ENCODE measurements at regions not wholly inside any gene's neighbourhood (a gene's known extent, or its start where the extent isn't known, plus 50 kb on each side); places are given as distances from the start of the nearest gene placed in this dataset.

- no peak for DNase-seq
Observed at GRCh38 chr19:30154410-30154809, 212.4 kb downstream of the URI1 start.

DNA sequence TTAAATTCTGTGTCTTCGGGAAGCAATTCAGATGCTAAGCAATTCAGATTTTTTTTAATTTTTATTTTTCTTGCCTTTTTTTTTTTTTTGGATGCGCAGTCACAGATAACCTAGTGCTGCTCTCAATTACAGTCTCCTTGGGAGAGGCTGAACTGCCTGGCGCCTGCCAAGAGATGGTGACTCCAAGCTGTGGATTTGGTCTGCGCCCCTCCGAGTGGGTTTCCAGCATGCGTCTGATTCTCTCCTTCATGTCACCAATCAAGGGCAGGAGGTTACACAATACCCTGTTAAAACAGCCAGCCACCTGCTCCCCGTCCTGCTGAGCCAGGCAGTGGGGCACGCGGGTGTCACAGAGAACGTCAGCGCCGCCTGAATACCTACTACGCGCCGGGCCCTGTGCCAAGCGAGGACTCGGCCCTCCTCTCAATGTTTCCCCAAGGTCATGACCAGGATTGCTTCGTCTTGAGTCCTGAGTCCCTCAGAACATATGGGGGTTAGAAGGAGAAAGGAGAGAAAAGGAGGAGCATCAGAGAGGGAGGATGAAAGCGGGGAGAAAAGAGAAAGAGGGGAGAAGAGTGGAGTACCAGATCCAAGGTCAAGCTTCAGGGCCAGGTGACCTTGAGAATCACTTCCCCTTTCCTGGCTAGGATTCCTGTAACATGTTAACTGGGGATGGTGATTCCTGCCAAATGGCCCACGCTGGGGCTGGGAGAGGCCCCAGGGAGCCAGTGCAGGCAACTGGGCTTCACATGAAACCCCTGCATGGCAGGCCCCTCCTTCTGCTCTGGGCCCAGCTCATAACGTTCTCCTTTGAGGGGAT is 213.6 kb downstream of the URI1 start:
- no peak for DNase-seq

DNA sequence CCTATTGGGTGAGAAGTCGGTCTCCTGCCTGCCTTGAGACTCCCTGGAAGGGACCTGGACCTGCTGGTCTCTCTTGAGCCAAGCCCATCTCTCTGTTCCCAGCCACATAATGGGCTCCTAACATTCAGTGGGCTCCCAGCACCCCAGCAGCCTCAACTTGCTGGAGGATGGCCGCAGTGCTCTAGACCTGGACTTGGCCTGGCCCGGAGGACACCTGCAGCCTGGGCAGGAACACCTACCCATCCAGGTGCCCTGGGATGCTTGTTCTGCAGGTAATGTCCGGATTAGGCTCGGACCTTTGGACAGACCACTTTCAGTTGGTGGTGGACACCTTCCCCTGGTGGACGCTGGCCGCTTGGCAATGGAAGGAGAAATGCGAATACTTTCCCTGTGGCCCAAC is 214.6 kb downstream of the URI1 start:
- no peak for DNase-seq

DNA sequence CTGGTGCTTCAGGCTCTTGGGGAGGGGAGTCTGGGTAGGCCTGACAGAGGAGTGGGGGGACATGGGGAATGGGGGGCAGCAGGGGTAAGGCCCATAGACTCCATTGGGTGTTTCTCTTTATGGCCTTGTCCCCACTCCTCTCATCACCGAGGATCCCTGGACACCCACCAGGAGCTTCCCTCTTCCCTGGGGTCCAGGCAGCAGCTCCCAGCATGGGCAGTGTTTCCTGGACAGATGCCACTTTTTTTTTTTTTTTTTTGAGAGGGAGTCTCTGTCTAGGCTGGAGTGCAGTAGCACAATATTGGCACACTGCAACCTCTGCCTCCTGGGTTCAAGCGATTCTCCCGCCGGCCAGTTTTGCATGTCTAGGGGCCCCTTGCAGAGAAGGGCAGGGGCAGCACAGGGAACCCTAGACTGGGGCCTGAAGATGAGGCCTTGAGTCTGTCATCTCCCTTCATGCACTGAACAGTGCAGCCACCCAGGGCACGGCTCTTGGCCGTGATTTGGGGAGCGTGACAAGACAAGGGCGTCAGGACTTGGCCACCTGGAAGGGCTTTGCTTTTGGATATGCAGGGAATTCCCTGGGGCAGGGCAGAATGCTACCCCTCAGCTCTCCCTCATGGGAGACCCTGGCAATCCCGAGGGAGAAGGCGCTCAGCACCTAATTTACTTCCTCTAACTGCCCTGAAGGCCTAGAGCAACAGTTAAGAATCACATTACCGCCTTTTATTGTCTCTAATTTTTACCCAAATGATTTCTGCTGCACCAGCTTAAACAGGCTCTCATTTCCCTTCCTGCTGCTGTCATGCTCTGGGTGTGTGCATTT is 213.9 kb upstream of the ZNF536 start:
- no peak for DNase-seq

DNA sequence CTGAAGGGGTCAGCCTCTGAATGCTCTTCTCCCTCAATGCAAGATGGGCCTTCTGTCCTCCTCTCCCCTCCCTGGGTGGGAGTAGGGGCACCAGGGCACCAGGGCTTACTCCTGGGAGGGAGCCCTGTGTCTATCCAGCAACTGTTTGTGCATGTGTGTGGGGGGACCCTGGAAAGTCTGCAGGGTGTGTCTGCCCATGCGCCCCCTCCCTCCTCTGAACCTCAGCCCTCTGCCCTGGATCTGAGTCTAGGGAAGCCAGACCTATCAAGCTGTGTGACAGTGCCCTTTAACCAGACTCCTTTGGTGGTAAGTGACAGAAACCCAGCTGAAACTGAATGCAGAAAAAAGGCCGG is 213.3 kb upstream of the ZNF536 start:
- no peak for DNase-seq

- DNase-seq = no peak
Observed at GRCh38 chr19:30159636-30160035, 212.5 kb upstream of the ZNF536 start.

- DNase-seq = no peak
Observed at GRCh38 chr19:30160426-30160825, 211.8 kb upstream of the ZNF536 start.

DNA sequence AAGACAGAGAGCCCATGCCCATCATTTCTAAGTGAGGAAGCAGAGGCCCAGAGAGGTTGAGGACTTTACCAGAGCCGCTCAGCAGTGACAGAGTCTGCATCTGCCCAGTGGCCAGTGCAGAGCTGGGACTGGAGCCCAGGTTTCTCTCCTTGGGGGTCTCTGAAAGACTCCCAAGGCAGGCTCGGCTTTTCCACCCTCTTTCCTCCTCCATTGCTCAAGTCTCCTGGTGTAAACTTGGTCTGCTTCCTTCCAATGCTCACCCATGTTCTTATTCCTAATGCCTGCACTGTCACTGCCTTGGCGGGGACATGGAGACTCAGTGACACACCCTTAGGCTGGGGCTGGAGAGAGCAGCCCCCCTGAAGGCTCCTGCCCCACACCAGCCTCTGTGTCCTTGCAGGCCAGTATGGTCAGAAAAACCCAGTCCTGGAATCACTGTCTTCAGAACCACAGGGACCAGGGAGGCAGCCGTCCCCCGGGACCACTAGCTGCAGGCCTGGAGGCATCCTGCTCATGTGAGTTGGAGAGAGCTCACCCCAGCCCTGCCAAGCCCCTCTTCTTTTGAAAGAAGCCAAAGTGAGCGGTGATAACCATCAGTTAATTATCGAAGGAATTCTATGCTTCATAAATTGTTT is 211.0 kb upstream of the ZNF536 start:
- DNase-seq = no peak

GRCh38 chr19:30161770-30162169 is 210.4 kb upstream of the ZNF536 start:
- DNase-seq = no peak

DNA sequence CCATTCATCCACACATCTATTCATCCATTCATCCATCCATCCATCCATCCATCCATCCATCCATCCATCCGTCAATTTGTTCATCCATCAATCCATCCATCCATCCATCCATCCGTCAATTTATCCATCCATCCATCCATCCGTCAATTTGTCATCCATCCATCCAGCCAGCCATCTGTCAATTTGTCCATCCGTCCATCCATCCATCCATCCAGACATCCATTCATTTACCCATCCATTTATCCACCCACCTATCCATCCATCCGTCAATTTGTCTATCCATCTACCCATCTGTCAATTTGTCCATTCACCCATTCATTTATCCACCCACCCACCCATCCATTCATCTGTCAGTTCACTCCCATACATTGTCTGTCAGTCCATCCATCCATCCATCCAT is 209.5 kb upstream of the ZNF536 start:
- no peak for DNase-seq

DNA sequence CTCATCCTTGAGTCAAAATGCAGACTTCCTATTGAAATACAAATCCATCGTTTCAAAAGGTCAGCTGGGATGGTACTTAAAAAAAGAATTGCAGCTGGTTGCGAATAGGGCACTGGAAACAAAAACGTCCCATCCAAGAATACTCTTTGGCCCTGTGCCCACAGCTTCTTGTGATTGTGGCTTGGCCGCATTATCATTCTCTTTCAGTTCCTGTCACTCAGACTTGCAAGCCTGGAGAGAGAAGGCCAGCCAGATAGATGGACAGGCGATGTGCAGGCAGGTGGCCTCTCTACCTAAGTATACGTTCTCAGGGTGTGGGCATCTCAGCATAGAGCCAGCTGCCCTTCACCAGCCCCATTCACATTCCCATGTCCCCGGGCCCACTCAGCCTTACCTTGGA is 208.5 kb upstream of the ZNF536 start:
- DNase-seq = no peak

GRCh38 chr19:30165228-30165813 is 206.9 kb upstream of the ZNF536 start:
- DNase-seq = no peak

GRCh38 chr19:30167206-30167868 is 204.8 kb upstream of the ZNF536 start:
- DNase-seq = no peak

DNA sequence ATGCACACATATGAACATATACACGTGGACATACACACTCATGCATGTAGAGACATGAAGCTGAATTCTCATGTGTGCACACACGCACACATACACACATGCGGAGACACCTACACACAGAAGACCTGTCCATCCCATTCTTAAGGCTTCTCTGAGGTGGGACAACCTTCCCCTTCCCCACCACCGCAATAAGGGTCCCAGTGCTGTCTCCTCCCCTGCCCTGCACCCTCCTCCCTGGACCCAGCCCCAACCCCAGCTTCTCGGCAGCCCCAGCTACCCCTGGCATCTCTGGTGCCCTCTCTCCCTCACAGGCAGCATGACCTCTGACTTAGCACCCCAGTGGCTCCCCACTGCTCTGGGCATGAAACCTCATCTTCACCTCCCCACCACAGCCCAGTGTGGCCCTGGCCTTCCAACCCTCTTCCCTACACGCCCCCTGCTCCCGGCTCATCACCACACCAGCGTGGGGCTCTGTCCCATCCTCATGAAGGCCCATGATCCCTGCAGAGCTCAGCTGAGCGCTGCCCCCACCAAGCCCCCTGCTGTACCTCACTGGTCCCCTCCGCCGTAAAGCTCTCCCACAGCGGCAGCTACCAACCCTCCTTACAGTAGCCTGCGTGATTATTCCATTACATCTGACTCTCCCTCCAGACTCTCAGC is 204.1 kb upstream of the ZNF536 start:
- no peak for DNase-seq

GRCh38 chr19:30168760-30169159 is 203.4 kb upstream of the ZNF536 start:
- no peak for DNase-seq

GRCh38 chr19:30169196-30169900 is 202.8 kb upstream of the ZNF536 start:
- no peak for DNase-seq

GRCh38 chr19:30170081-30170480 is 202.1 kb upstream of the ZNF536 start:
- DNase-seq = no peak

DNA sequence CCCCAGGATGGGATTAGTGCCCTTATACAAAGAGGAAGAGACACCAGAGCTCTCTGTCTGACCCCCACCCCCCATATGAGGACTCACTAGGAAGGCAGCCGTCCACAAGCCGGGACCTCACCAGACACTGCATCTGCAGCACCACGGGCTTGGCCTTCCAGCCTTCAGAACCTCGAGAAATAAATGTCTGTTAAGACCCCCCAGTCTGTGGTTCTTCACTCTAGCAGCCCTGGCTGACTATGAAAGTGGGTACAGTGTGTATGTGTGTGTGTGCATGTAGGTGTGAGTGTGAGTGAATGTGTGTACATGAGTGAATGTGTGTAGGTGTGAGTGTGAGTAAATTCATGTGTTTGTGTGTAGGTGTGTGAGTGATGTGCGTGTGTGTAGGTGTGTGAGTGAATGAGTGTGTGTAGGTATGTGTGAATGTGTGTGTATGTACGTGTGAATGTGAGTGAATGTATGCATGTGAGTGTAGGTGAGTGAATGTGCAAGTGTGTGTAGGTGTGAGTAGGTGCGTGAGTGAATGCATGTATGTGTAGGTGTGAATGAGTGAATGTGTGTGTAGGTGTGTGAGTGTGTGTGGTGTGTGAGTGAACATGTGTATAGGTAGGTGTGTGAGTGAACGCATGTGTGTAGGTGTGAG is 201.6 kb upstream of the ZNF536 start:
- no peak for DNase-seq

DNA sequence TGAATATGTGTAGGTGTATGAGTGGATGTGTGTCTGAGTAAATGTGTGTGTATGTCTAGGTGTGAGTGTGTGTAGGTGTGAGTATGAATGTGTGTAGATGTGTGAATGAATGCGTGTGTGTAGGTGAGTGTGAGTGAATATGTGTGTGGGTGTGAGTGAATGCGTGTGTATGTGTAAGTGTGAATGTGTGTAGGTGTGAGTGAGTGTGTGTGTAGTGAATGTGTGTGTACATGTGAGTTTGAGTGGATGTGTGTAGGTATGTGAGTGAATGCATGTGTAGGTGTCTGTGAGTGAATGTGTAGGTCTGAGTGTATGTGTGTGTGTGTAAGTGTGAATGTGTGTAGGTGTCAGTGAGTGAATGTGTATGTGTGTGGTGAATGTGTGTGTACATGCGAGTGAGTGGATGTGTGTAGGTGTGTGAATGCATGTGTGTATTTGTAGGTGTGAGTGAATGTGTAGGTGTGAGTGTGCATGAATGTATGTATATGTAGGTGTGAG is 201.0 kb upstream of the ZNF536 start:
- no peak for DNase-seq

DNA sequence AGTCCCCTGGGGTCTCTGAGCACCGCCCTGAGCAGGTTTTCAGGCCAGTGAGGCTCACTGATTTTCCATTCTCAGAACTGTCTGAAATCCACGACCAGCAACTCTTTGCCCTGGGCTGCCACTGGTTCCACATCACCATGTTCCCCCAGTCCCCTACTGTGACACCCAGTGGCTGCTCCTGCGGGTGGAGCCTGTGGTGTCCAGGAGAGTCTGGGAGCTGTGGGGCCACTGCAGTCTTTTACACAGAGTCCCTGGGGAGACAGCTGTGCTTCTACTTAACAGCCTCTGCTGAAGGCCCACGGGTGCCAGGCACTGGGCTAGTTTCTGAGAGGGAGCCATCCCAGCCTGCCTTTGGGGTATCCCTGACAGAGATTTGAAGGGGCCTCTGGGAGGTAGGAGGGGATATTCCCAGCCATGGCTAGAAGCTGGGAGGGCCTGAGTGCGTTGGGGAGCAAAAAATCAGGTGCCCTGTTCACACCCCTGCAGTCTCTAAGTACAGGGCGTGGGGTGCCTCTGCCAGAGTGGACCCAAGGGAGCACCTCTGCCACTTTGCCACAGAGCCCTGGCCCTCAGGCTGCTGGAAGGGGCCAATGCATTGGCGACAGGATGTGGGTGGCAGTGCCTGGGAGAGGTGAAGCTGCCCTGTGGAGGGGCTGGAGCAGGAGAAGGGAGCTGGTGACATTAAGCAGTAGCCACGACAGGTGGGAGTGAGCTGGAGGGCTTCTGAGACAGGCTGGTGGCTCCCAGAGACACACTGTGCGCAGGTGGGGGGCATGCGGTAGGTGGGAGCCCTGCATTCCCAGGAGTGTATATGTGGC is 200.2 kb upstream of the ZNF536 start:
- no peak for DNase-seq

Data from SHP77 treated with DMSO at 0.1 percent for 48 hours (cell line).